Upper lobe of left lung (tissue), 6 donors: ENCODE measurements at regions not wholly inside any gene's neighbourhood (a gene's known extent, or its start where the extent isn't known, plus 50 kb on each side); places are given as distances from the start of the nearest gene placed in this dataset.
A peak's percentile ranks its signal among the peaks of the same experiment; 100 is the strongest.

Experiments
- ATAC-seq, 2 donors: fragments of 200-7000 bp; cut with Tn5 transposase; one replicate each; pipeline ENCODE4 v1.9.1; 2022; ENCODE audit warnings: mild to moderate bottlenecking in 2 of 2, moderate library complexity in 2 of 2; ENCODE audit not compliant: low FRiP score in 2 of 2
- DNase-seq, 2 donors: peaks; one replicate each; pipeline ENCODE4 v3.0.0-alpha.2; 2019 to 2020
- H3K27ac ChIP-seq, 4 donors: fragments of 200-600 bp; sonication (generic); one replicate each; pipeline ENCODE4 v1.5.1; 2016 to 2019
- H3K27me3 ChIP-seq, 4 donors: fragments of 200-600 bp; sonication (generic); one replicate each; pipeline ENCODE4 v1.5.1; 2017 to 2019
- H3K36me3 ChIP-seq, 4 donors: fragments of 200-600 bp; sonication (generic); one replicate each; pipeline ENCODE4 v1.5.1; 2016 to 2019
- H3K4me1 ChIP-seq, 4 donors: fragments of 200-600 bp; sonication (generic); one replicate each; pipeline ENCODE4 v1.5.1; 2018 to 2019
- H3K4me3 ChIP-seq, 4 donors: fragments of 200-600 bp; sonication (generic); one replicate each; pipeline ENCODE4 v1.5.1; 2017 to 2019; ENCODE audit warnings: mild to moderate bottlenecking in 2 of 4, moderate library complexity in 1 of 4
- H3K9me3 ChIP-seq, 4 donors: fragments of 200-600 bp; sonication (generic); one replicate each; pipeline ENCODE4 v1.5.1; 2018 to 2019
- EP300 ChIP-seq, 4 donors: sonication (generic); formaldehyde crosslinking; IDR thresholded peaks; one replicate each; pipeline ENCODE4 v1.5.1; 2017; ENCODE audit warnings: antibody characterized with exemption in 4 of 4, control low read depth in 2 of 4
- POLR2A ChIP-seq, 4 donors: fragments of 450-650 bp; IDR thresholded peaks; one replicate each; pipeline ENCODE4 v1.5.1; 2016 to 2017; ENCODE audit warnings: antibody characterized with exemption in 4 of 4, mild to moderate bottlenecking in 2 of 4
- POLR2AphosphoS5 ChIP-seq, 2 donors: sonication (generic); formaldehyde crosslinking; IDR thresholded peaks; one replicate each; pipeline ENCODE4 v1.5.1; 2017; ENCODE audit warnings: antibody characterized with exemption in 2 of 2
- WGBS, 2 donors: methylation state at CpG; one replicate each; pipeline ENCODE4 v1.1.5; 2017 to 2018; 5-methylcytosine and 5-hydroxymethylcytosine counted together
- TF ChIP-seq, protein P1 (sequence below), 6 experiments: fragments of 450-650 bp in 4 of 6; fragments of 200-600 bp in 2 of 6; sonication (generic) in 2 of 6; IDR thresholded peaks; one replicate each; pipeline ENCODE4 v1.5.1; 2016 to 2019; ENCODE audit warnings: antibody characterized with exemption in 6 of 6
- donor health status: DM: no; HTN: no; CAD: no; lungs with moderate emphysema.
- donor health status: DM: no; HTN: yes; CAD: no; lungs with severe emphysema.

DNA sequence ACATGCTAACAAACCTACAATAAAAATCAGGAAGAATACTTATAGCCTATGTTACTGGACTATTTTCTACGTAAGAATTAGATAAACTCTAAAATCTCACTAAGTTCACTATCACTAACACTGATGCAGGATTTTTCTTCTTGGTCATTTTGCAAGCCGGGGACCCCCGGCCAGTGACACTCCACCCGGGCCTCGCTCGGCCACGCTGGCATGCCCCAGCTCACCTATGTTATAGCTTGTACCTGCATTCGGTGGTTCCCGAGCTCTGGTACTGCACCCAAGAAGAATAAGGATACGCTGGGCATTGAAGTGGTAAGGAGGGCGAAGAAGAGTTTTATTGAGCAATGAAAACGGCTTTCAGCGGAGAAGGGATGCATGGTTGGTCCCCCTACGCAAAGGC lies 245.3 kb upstream of the NBEA start:
- no peaks in the 10 kb centered on the region for H3K9me3 ChIP-seq
- no peak for TF ChIP-seq POLR2A (IDR thresholded peaks at IDR 0.05)
- TF ChIP-seq, protein P1, sequence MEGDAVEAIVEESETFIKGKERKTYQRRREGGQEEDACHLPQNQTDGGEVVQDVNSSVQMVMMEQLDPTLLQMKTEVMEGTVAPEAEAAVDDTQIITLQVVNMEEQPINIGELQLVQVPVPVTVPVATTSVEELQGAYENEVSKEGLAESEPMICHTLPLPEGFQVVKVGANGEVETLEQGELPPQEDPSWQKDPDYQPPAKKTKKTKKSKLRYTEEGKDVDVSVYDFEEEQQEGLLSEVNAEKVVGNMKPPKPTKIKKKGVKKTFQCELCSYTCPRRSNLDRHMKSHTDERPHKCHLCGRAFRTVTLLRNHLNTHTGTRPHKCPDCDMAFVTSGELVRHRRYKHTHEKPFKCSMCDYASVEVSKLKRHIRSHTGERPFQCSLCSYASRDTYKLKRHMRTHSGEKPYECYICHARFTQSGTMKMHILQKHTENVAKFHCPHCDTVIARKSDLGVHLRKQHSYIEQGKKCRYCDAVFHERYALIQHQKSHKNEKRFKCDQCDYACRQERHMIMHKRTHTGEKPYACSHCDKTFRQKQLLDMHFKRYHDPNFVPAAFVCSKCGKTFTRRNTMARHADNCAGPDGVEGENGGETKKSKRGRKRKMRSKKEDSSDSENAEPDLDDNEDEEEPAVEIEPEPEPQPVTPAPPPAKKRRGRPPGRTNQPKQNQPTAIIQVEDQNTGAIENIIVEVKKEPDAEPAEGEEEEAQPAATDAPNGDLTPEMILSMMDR (IDR thresholded peaks at IDR 0.05) = no peak
- TF ChIP-seq EP300 (IDR thresholded peaks at IDR 0.05) = no peak
- TF ChIP-seq POLR2AphosphoS5 (IDR thresholded peaks at IDR 0.05) = no peak
- H3K27me3 ChIP-seq = no peaks in the 10 kb centered on the region
- ATAC-seq (no peak), DNase-seq (peak in 1 of 2 donors; percentile 55)
- H3K36me3 ChIP-seq = no peaks in the 10 kb centered on the region
- H3K4me3 ChIP-seq = no peak overlapping the region
- WGBS, 2 donors = 91 to 94% methylated on average over 14 of the region's 14 CpGs
- H3K27ac ChIP-seq = no peak overlapping the region
- H3K4me1 ChIP-seq = no peaks in the 10 kb centered on the region

DNA sequence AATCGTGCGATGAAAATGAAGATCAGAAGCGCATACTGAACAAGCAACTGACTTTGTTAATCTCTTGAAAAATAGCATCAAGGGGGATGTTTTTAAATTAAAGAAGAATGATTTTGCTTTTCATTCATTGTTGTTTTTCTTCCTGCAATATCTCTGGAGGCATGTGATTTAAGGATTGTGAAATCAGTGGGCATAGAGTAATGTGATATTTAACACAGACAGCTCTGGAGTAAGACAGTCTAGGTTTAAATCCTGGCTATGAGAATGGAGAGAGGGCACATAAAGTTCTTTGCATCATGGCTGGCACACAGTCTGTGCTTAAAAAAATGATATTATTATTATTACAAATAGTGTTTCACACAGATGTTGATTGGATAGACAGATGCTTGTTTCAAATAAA lies 243.1 kb upstream of the NBEA start:
- Histone ChIP-seq H3K4me3 (no peak overlapping the region), H3K27ac (no peak overlapping the region), H3K27me3 (no peaks in the 10 kb centered on the region), H3K36me3 (no peaks in the 10 kb centered on the region), H3K9me3 (no peaks in the 10 kb centered on the region), H3K4me1 (no peaks in the 10 kb centered on the region)
- ATAC-seq (no peak), DNase-seq (no peak)
- no peak for TF ChIP-seq POLR2AphosphoS5 (IDR thresholded peaks at IDR 0.05)
- TF ChIP-seq, protein P1 (IDR thresholded peaks at IDR 0.05) = no peak
- no peak for TF ChIP-seq POLR2A (IDR thresholded peaks at IDR 0.05)
- no peak for TF ChIP-seq EP300 (IDR thresholded peaks at IDR 0.05)
- WGBS, 2 donors = 90 to 92% methylated on average over 3 of the region's 3 CpGs

DNA sequence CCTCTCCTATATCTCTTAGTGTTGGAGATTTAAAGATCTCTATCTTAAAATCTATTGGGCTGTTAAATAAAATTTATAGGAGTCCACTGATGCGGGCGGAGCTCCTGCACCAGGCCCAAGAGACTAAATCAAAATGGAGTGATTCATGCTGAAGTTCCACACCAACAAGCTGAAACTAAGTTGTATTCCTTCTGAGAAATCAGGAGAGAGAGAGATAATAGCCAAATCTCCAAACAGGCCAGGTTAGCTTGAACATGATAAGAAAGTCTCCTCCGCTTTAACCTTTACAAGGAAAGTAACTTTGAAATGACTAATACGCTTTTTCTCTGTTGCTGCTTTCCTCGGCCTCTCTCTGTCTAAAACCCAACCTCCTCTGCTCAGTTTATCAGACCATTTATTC lies 241.9 kb upstream of the NBEA start:
- TF ChIP-seq EP300 (IDR thresholded peaks at IDR 0.05) (no peak), POLR2A (IDR thresholded peaks at IDR 0.05) (no peak), POLR2AphosphoS5 (IDR thresholded peaks at IDR 0.05) (no peak)
- TF ChIP-seq, protein P1 (IDR thresholded peaks at IDR 0.05) = no peak
- Histone ChIP-seq H3K27me3 (no peaks in the 10 kb centered on the region), H3K9me3 (no peaks in the 10 kb centered on the region), H3K4me3 (no peak overlapping the region), H3K36me3 (no peaks in the 10 kb centered on the region), H3K4me1 (no peaks in the 10 kb centered on the region), H3K27ac (no peak overlapping the region)
- no peak for ATAC-seq
- DNase-seq = no peak
- 94 to 95% methylated on average over 5 of the region's 5 CpGs for WGBS, 2 donors

DNA sequence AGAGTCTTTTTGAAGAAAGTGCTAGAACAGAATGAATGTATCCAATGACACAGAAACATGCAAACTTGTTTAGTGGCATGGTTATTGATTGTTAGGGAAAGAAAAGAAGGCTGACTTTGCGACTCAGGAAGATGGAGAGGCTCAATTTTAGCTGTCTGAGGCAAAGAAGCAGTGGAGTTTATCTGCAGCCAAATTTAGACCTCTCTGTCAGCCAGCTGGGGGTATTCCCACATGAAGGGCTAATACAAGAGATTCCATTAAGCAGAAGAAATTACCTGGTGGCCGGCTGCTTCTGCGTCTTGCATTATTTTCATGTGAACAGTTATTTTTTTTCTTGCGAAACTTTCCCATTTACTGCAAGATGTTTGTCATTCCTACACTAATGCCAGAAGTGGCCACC lies 240.2 kb upstream of the NBEA start:
- Histone ChIP-seq H3K9me3 (no peaks in the 10 kb centered on the region), H3K27me3 (no peaks in the 10 kb centered on the region), H3K4me3 (no peak overlapping the region), H3K27ac (no peak overlapping the region), H3K36me3 (no peaks in the 10 kb centered on the region), H3K4me1 (no peaks in the 10 kb centered on the region)
- TF ChIP-seq, protein P1 (IDR thresholded peaks at IDR 0.05) = no peak
- TF ChIP-seq POLR2AphosphoS5 (IDR thresholded peaks at IDR 0.05) = no peak
- 86 to 92% methylated on average over 4 of the region's 4 CpGs for WGBS, 2 donors
- no peak for ATAC-seq
- no peak for DNase-seq

DNA sequence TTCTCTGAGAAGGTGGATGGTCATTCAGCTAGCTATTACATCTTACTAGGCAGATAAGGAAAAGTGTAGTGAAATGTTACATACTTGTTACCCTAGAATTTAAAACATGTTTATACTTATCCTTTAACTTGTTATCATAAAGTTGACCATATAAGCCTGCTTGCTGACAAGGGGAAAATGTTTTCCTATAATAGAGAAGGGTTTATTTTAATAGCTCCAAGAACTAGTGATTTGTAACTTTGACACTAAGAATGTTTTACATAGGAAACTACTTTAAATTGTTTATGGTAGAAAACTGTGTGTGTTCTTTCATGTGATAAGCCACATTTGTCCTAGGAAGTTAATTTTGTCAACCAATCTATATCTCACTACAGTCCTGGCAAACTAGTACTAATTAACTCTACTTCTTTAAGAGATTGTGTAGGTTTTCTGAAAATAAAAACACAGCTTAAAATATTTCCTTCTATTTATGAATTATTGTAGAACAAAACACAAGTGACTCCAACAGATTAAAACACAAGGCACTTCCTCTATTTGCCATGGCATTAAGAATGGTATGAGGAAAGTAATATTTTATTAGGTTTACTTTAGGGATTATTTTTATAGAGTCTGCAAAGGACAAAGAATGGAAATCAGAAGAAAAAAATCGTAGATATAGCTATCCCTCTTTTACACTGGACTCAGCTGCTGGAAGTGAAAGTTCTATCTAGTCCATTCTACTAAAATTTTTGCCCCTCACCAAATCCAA lies 233.3 kb upstream of the NBEA start:
- no peak for DNase-seq
- WGBS, 2 donors = 34 to 48% methylated on average over 1 of the region's 1 CpG
- no peak overlapping the region for H3K27ac ChIP-seq

More for the DNA sequence above, 233.3 kb upstream of the NBEA start:
- no peak for ATAC-seq
- no peak overlapping the region for H3K4me3 ChIP-seq
- H3K4me1 ChIP-seq = no peaks in the 10 kb centered on the region
- H3K9me3 ChIP-seq = no peaks in the 10 kb centered on the region
- TF ChIP-seq POLR2A (IDR thresholded peaks at IDR 0.05) (no peak), POLR2AphosphoS5 (IDR thresholded peaks at IDR 0.05) (no peak), EP300 (IDR thresholded peaks at IDR 0.05) (no peak)
- TF ChIP-seq, protein P1 (IDR thresholded peaks at IDR 0.05) = no peak
- no peaks in the 10 kb centered on the region for H3K36me3 ChIP-seq
- peaks cover 0 to 2% (median 0%) of the 10 kb centered on the region in 4 donors for H3K27me3 ChIP-seq
